HUES48 (cell line): ENCODE measurements at regions not wholly inside any gene's neighbourhood (a gene's known extent, or its start where the extent isn't known, plus 50 kb on each side); places are given as distances from the start of the nearest gene placed in this dataset.
"Not testable (repeated sequence)": the region's sequence is repeated elsewhere in the genome, so short reads cannot be mapped to it uniquely, and the experiment has no call there.

Experiments used
- H3K27ac ChIP-seq: one replicate; pipeline ENCODE4 v1.7.0; 2013; ENCODE audit warnings: low read depth, low read length, inconsistent platforms
- H3K27me3 ChIP-seq: 2 replicates; pipeline ENCODE4 v1.6.1; 2013; ENCODE audit warnings: mild to moderate bottlenecking, low read length; ENCODE audit not compliant: control insufficient read depth, insufficient read depth
- H3K36me3 ChIP-seq: 2 replicates; pipeline ENCODE4 v1.6.1; 2013; ENCODE audit warnings: low read length; ENCODE audit not compliant: control insufficient read depth, insufficient read depth
- H3K4me1 ChIP-seq: 2 replicates; pipeline ENCODE4 v1.6.1; 2013; ENCODE audit warnings: mild to moderate bottlenecking, low read length; ENCODE audit not compliant: control insufficient read depth, insufficient read depth
- H3K4me3 ChIP-seq: 2 replicates; pipeline ENCODE4 v1.5.1; 2013; ENCODE audit warnings: mild to moderate bottlenecking, low read depth, low read length
- H3K9ac ChIP-seq: 2 replicates; pipeline ENCODE4 v1.6.1; 2013; ENCODE audit warnings: mild to moderate bottlenecking, low read depth, low read length, moderate library complexity
- H3K9me3 ChIP-seq: 2 replicates; pipeline ENCODE4 v1.6.1; 2013; ENCODE audit warnings: low read length; ENCODE audit not compliant: control insufficient read depth, insufficient read depth

DNA sequence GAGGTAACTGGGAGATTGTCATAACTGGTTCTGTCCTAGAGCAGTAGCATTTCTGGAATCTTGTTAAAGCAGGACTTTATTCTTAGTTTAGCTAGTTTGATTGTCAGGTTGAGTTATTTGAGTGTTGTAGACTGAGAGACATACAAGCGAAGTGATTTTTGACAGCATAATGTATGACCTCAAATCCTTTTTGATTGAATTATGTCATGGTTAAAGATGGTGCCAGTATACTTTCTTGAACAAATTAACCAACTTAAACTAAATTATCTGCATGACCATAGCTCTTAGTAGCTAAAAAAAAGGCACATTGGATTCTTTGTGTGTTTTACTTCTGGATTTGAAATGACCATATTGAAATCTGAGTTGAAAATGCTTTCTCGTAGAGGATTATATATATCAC, 626.6 kb downstream of the TMTC2 start:
- Histone ChIP-seq H3K4me3 (no peak overlapping the region), H3K4me1 (no peaks in the 10 kb centered on the region), H3K27me3 (no peaks in the 10 kb centered on the region), H3K9me3 (no peaks in the 10 kb centered on the region), H3K9ac (no peak overlapping the region), H3K27ac (no peak overlapping the region), H3K36me3 (no peaks in the 10 kb centered on the region)

DNA sequence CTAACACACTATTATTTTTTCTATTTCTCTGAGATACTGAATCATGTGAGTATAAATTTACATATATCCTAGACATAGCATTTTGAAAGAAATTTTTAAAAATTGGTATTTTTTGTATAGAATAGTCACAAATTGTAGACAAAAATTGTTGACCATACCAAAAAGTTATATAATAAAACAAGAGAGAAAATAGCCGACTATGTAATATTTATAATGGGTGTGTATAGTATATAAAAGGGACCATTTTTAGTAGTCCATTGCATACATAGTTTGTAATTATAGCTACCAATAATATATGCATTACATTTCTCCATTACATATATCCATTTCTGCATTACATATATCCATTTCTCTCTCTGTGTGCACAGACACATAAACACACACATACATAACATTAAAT, 590.2 kb downstream of the TMTC2 start:
- Histone ChIP-seq H3K27me3 (no peaks in the 10 kb centered on the region), H3K27ac (no peak overlapping the region), H3K4me1 (no peaks in the 10 kb centered on the region), H3K9me3 (no peaks in the 10 kb centered on the region), H3K4me3 (no peak overlapping the region), H3K9ac (no peak overlapping the region), H3K36me3 (no peaks in the 10 kb centered on the region)

DNA sequence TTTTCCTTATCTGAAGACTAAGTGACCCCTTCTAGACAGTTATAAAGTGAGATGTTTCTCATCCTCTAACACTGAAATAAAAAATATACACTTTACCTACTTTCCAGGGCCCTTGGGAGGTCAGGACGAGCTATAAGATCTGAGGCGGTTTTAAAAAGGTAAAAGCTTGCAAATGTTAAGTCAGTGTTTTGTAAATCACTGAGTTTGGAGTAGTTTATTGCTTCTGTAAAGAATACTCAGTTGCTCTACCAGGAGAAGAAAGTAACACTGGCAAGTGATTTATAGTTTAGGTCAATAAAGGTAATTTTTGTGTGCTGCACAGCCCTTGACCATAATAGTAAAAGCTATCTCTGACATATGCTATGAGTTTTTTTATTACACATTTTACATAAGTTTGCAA, 584.5 kb downstream of the TMTC2 start:
- Histone ChIP-seq H3K27me3 (no peaks in the 10 kb centered on the region), H3K9ac (no peak overlapping the region), H3K36me3 (no peaks in the 10 kb centered on the region), H3K4me3 (no peak overlapping the region), H3K27ac (no peak overlapping the region), H3K4me1 (no peaks in the 10 kb centered on the region), H3K9me3 (no peaks in the 10 kb centered on the region)

GRCh38 chr12:83265808-83266207, 579.1 kb downstream of the TMTC2 start:
- H3K9me3 ChIP-seq: no peaks in the 10 kb centered on the region
- H3K27ac ChIP-seq: no peak overlapping the region
- H3K9ac ChIP-seq: no peak overlapping the region
- H3K4me3 ChIP-seq: no peak overlapping the region
- no peaks in the 10 kb centered on the region for H3K4me1 ChIP-seq
- H3K27me3 ChIP-seq: no peaks in the 10 kb centered on the region
- H3K36me3 ChIP-seq: no peaks in the 10 kb centered on the region

- Histone ChIP-seq H3K9ac (no peak overlapping the region), H3K9me3 (no peaks in the 10 kb centered on the region), H3K36me3 (no peaks in the 10 kb centered on the region), H3K4me1 (no peaks in the 10 kb centered on the region), H3K27ac (no peak overlapping the region), H3K27me3 (no peaks in the 10 kb centered on the region), H3K4me3 (no peak overlapping the region)
These were observed 575.3 kb downstream of the TMTC2 start for GRCh38 chr12:83261998-83262397.

GRCh38 chr12:83260126-83260525, 573.4 kb downstream of the TMTC2 start:
- not testable (repeated sequence) for H3K27me3 ChIP-seq, H3K9me3 ChIP-seq, H3K36me3 ChIP-seq

DNA sequence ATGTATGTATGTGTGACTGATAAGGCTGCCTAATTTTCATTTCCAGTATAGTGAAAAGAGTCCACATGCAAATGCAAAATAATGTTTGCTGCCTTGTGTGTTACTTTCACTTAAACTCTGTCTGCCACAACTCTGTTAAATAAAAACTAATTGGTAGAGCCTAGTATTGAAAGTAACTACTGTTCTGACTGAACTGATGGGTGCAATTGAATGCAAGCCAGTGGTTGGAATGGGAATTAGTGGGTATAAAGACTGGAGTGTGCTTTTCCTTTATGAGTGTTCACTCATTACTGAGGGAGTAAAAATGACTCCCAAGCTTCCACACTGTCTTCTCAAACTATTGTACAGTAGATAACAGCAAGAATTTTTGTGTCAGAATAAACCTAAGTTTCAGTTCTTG, 571.0 kb downstream of the TMTC2 start:
- no peaks in the 10 kb centered on the region for H3K27me3 ChIP-seq
- H3K9ac ChIP-seq: no peak overlapping the region
- no peaks in the 10 kb centered on the region for H3K9me3 ChIP-seq
- H3K36me3 ChIP-seq: no peaks in the 10 kb centered on the region
- H3K4me1 ChIP-seq: no peaks in the 10 kb centered on the region
- H3K27ac ChIP-seq: no peak overlapping the region
- H3K4me3 ChIP-seq: no peak overlapping the region

More at GRCh38 chr12:83260126-83260525, 573.4 kb downstream of the TMTC2 start:
- not testable (repeated sequence) for H3K4me3 ChIP-seq, H3K27ac ChIP-seq, H3K4me1 ChIP-seq, H3K9ac ChIP-seq

- Histone ChIP-seq H3K27me3 (no peaks in the 10 kb centered on the region), H3K4me1 (no peaks in the 10 kb centered on the region), H3K27ac (no peak overlapping the region), H3K9me3 (no peaks in the 10 kb centered on the region), H3K4me3 (no peak overlapping the region), H3K36me3 (no peaks in the 10 kb centered on the region), H3K9ac (no peak overlapping the region)
These were observed 569.9 kb downstream of the TMTC2 start for GRCh38 chr12:83256562-83256961.

GRCh38 chr12:83250866-83251265, 564.2 kb downstream of the TMTC2 start:
- no peaks in the 10 kb centered on the region for H3K36me3 ChIP-seq
- H3K27me3 ChIP-seq: no peaks in the 10 kb centered on the region
- no peak overlapping the region for H3K4me3 ChIP-seq
- no peaks in the 10 kb centered on the region for H3K4me1 ChIP-seq
- H3K27ac ChIP-seq: no peak overlapping the region
- no peak overlapping the region for H3K9ac ChIP-seq
- H3K9me3 ChIP-seq: no peaks in the 10 kb centered on the region

- H3K9me3 ChIP-seq: no peaks in the 10 kb centered on the region
- no peaks in the 10 kb centered on the region for H3K27me3 ChIP-seq
- H3K9ac ChIP-seq: no peak overlapping the region
- H3K36me3 ChIP-seq: no peaks in the 10 kb centered on the region
- H3K4me1 ChIP-seq: no peaks in the 10 kb centered on the region
- H3K4me3 ChIP-seq: no peak overlapping the region
- no peak overlapping the region for H3K27ac ChIP-seq
These were observed 558.5 kb downstream of the TMTC2 start for GRCh38 chr12:83245156-83245555.

GRCh38 chr12:83244001-83244400, 557.3 kb downstream of the TMTC2 start:
- Histone ChIP-seq H3K9ac (no peak overlapping the region), H3K4me3 (no peak overlapping the region), H3K27ac (no peak overlapping the region), H3K27me3 (no peaks in the 10 kb centered on the region), H3K4me1 (no peaks in the 10 kb centered on the region), H3K9me3 (no peaks in the 10 kb centered on the region), H3K36me3 (no peaks in the 10 kb centered on the region)

GRCh38 chr12:83233987-83234386, 547.3 kb downstream of the TMTC2 start:
- H3K9ac ChIP-seq, H3K4me1 ChIP-seq, H3K27me3 ChIP-seq, H3K4me3 ChIP-seq, H3K36me3 ChIP-seq, H3K9me3 ChIP-seq, H3K27ac ChIP-seq: not testable (repeated sequence)
